ENCODE measurements at regions not wholly inside any gene's neighbourhood (a gene's known extent, or its start where the extent isn't known, plus 50 kb on each side); places are given as distances from the start of the nearest gene placed in this dataset.

DNA sequence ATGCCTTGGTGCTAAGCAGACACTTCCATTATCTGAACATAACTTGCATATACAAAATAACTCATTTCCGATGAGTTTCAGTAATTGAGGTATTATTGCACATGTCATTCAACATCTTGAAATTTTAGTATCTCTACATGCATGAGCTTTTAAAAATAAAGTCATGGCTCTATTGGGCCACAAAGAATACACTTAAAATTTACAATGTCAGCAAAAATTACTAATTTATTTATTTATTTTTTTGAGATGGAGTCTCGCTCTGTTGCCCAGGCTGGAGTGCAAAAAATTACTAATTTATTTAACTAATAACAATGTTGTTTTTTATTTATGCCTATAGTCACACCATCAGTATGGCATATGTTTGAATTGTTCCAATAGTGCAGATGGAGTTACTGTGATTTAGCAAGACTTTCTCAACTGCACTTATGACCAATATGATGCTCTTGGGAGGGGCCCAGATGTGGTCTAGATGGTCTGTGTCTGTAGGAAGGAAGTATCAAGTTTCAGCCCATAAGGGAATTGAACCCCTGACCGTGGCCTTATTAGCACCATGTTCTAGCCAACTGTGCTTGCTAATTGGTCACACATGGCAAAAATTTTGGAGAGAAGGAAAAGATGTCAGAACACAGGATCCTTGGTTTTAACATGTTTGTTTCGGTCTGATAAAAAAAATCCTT lies 370.7 kb upstream of the TSHZ2 start:
- Histone ChIP-seq H3K27me3 (ENCODE audit: insufficient read depth, low read length) (no peaks in the 10 kb centered on the region), H3K4me2 (ENCODE audit: insufficient read depth, low read length) (no peak overlapping the region), H4K20me1 (ENCODE audit: insufficient read depth, low read length) (no peaks in the 10 kb centered on the region), H3K36me3 (ENCODE audit: insufficient read depth, low read length) (no peaks in the 10 kb centered on the region), H3K79me2 (ENCODE audit: insufficient read depth, low read length) (no peaks in the 10 kb centered on the region), H3K9me3 (ENCODE audit: low read depth, low read length) (no peaks in the 10 kb centered on the region), H3K27ac (ENCODE audit: low read depth, low read length) (no peak overlapping the region), H2AFZ (ENCODE audit: low read length) (no peak overlapping the region), H3K4me1 (ENCODE audit: insufficient read depth, low read length) (no peaks in the 10 kb centered on the region), H3K4me3 (ENCODE audit: insufficient read depth, low read length) (no peak overlapping the region)
- no peak for DNase-seq (ENCODE audit: insufficient read length, low spot score, missing footprints)
- TF ChIP-seq, protein P1, sequence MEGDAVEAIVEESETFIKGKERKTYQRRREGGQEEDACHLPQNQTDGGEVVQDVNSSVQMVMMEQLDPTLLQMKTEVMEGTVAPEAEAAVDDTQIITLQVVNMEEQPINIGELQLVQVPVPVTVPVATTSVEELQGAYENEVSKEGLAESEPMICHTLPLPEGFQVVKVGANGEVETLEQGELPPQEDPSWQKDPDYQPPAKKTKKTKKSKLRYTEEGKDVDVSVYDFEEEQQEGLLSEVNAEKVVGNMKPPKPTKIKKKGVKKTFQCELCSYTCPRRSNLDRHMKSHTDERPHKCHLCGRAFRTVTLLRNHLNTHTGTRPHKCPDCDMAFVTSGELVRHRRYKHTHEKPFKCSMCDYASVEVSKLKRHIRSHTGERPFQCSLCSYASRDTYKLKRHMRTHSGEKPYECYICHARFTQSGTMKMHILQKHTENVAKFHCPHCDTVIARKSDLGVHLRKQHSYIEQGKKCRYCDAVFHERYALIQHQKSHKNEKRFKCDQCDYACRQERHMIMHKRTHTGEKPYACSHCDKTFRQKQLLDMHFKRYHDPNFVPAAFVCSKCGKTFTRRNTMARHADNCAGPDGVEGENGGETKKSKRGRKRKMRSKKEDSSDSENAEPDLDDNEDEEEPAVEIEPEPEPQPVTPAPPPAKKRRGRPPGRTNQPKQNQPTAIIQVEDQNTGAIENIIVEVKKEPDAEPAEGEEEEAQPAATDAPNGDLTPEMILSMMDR (IDR thresholded peaks at IDR 0.05; ENCODE audit: extremely low read depth, low read depth, low read length), result no peak

DNA sequence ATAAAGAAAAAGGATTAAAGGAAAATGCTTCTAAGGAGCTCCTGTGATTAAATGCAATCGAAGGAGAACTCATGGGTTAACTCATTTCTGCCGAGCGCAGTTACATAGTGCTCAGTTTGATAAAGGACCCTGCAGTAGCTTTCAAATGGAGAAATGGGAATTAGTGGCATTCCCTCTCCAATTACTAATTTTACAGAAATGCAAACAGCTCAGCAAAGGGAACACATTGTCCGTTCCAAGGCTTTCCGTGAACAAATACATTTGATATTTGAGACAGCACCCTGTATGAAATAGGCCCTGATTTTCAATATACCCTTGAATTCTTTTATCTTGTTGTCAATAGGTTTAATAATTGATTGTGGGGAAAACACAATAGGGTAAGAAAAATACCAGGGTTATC lies 375.9 kb upstream of the TSHZ2 start:
- Histone ChIP-seq H3K36me3 (ENCODE audit: insufficient read depth, low read length) (no peaks in the 10 kb centered on the region), H4K20me1 (ENCODE audit: insufficient read depth, low read length) (no peaks in the 10 kb centered on the region), H2AFZ (ENCODE audit: low read length) (no peak overlapping the region), H3K27ac (ENCODE audit: low read depth, low read length) (no peak overlapping the region), H3K79me2 (ENCODE audit: insufficient read depth, low read length) (no peaks in the 10 kb centered on the region), H3K27me3 (ENCODE audit: insufficient read depth, low read length) (no peaks in the 10 kb centered on the region), H3K4me2 (ENCODE audit: insufficient read depth, low read length) (no peak overlapping the region), H3K9me3 (ENCODE audit: low read depth, low read length) (no peaks in the 10 kb centered on the region), H3K4me3 (ENCODE audit: insufficient read depth, low read length) (no peak overlapping the region), H3K4me1 (ENCODE audit: insufficient read depth, low read length) (no peaks in the 10 kb centered on the region)
- DNase-seq (ENCODE audit: insufficient read length, low spot score, missing footprints), result no peak
- TF ChIP-seq, protein P1 (IDR thresholded peaks at IDR 0.05; ENCODE audit: extremely low read depth, low read depth, low read length), result no peak

DNA sequence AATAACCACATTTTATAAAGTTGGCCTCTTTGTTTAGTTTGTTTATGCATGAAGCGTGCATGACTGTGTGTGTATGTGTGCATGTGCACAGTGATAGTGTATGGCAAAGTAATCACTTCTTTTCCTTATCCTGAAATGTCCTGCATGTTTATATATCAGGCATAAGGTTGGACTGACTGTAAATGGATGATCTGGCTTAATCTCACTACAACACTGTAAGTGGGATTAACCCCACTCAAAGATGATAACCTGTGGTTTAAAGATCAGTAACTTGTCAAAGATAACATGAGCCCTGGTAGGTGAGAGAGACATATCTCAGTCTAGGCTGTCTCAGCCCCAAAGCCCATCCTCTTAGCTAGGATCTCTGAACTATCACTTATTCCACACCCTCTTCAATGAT lies 376.6 kb upstream of the TSHZ2 start:
- Histone ChIP-seq H3K4me2 (ENCODE audit: insufficient read depth, low read length) (no peak overlapping the region), H2AFZ (ENCODE audit: low read length) (no peak overlapping the region), H3K79me2 (ENCODE audit: insufficient read depth, low read length) (no peaks in the 10 kb centered on the region), H3K4me1 (ENCODE audit: insufficient read depth, low read length) (no peaks in the 10 kb centered on the region), H3K36me3 (ENCODE audit: insufficient read depth, low read length) (no peaks in the 10 kb centered on the region), H3K27ac (ENCODE audit: low read depth, low read length) (no peak overlapping the region), H3K27me3 (ENCODE audit: insufficient read depth, low read length) (no peaks in the 10 kb centered on the region), H4K20me1 (ENCODE audit: insufficient read depth, low read length) (no peaks in the 10 kb centered on the region), H3K4me3 (ENCODE audit: insufficient read depth, low read length) (no peak overlapping the region), H3K9me3 (ENCODE audit: low read depth, low read length) (peaks cover under 1% of the 10 kb centered on the region)
- TF ChIP-seq, protein P1 (IDR thresholded peaks at IDR 0.05; ENCODE audit: extremely low read depth, low read depth, low read length), result no peak
- DNase-seq (ENCODE audit: insufficient read length, low spot score, missing footprints), result no peak

DNA sequence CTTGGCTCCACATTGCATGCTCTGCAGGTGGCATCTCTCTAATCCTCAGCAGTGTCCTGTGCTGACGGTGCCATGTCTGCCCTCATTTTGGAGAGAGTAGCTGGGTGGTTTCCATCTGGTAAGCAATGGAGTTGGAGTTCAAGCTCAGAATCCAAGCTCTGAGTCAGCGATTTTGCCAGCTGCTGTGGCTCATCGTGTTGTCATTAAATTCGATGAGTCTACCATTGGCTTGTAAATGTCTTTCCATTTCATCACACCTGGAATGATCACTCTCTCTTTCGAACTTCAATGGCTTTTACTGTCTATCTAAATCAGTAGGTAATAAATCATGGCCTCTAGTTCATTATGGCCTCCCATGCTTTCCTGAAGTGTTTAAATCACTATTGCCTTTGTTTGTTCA lies 378.5 kb upstream of the TSHZ2 start:
- no peaks in the 10 kb centered on the region for H3K79me2 ChIP-seq (ENCODE audit: insufficient read depth, low read length)
- H3K4me3 ChIP-seq (ENCODE audit: insufficient read depth, low read length), result no peak overlapping the region
- no peak overlapping the region for H2AFZ ChIP-seq (ENCODE audit: low read length)
- H3K36me3 ChIP-seq (ENCODE audit: insufficient read depth, low read length), result no peaks in the 10 kb centered on the region
- no peaks in the 10 kb centered on the region for H3K27me3 ChIP-seq (ENCODE audit: insufficient read depth, low read length)
- no peak overlapping the region for H3K27ac ChIP-seq (ENCODE audit: low read depth, low read length)
- no peaks in the 10 kb centered on the region for H4K20me1 ChIP-seq (ENCODE audit: insufficient read depth, low read length)
- DNase-seq (ENCODE audit: insufficient read length, low spot score, missing footprints), result no peak
- no peak overlapping the region for H3K4me2 ChIP-seq (ENCODE audit: insufficient read depth, low read length)
- H3K9me3 ChIP-seq (ENCODE audit: low read depth, low read length), result peaks cover 2% of the 10 kb centered on the region
- H3K4me1 ChIP-seq (ENCODE audit: insufficient read depth, low read length), result no peaks in the 10 kb centered on the region
- TF ChIP-seq, protein P1 (IDR thresholded peaks at IDR 0.05; ENCODE audit: extremely low read depth, low read depth, low read length), result no peak

Measured in osteoblast (primary cell).